COLO668 (cell line): ENCODE measurements at regions not wholly inside any gene's neighbourhood (a gene's known extent, or its start where the extent isn't known, plus 50 kb on each side); places are given as distances from the start of the nearest gene placed in this dataset.
"Not testable (repeated sequence)": the region's sequence is repeated elsewhere in the genome, so short reads cannot be mapped to it uniquely, and the experiment has no call there.

Experiments
- DNase-seq: peaks from one replicate; lab custom pipeline; 2025; ENCODE audit not compliant: unreplicated experiment; lab: John Stamatoyannopoulos, UW

DNA sequence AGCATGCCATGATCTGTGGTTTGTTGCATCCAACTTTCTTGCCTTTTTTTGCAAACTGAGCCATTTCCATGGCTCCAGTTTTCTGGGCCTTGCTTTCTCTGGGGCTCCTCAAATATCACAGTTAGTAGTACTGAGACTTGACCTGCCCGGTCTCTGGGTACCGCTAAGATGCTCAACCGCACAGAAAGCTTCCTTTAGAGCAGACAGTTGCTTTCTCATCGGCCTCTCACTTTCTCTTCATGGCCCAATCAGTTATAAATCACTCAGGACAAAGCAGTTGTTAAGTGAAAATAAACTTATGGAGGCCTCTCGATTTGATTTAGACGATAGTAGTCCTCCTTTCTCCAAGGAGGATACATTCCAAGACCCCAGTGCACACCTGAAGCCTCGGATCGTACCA lies 141.2 kb upstream of the ASB18 start:
- no peak for DNase-seq

DNA sequence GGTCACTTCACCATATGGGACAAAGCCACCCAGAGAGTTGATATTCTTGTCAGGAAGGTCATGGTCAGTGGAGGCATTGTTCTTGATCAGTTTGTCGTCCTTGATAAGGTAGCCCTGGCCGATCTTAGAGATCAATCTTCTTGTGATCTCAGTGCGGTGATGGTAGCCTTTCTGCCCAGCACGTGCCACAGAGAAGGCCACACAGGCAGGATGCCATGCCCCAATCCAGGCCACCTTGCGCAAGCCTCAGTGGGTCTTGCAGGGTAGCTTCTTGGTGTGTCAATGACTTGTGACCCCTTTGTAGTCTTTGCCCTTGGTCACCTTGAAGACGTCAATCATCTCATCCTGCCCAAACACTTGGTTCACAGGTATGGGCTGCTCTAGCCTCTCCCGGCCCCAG lies 143.9 kb upstream of the ASB18 start:
- DNase-seq: no peak

DNA sequence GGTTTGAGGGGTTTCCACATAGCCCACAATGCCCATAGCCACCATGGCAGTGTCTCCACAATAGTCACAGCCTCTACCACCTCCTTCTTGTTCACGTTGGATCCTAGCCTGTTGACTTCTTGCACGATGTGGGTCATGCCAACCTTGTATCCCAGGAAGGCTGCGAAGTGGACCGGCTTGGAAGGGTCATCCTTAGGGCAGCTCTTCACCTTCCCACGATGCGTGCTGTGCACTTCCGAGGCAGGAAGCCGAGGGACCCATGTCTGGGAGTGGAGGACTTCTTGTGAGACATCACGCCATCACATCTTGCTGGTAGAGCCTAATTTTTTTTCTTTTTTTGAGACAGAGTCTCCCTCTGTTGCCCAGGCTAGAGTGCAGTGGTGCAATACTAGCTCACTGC lies 144.6 kb upstream of the ASB18 start:
- no peak for DNase-seq

DNA sequence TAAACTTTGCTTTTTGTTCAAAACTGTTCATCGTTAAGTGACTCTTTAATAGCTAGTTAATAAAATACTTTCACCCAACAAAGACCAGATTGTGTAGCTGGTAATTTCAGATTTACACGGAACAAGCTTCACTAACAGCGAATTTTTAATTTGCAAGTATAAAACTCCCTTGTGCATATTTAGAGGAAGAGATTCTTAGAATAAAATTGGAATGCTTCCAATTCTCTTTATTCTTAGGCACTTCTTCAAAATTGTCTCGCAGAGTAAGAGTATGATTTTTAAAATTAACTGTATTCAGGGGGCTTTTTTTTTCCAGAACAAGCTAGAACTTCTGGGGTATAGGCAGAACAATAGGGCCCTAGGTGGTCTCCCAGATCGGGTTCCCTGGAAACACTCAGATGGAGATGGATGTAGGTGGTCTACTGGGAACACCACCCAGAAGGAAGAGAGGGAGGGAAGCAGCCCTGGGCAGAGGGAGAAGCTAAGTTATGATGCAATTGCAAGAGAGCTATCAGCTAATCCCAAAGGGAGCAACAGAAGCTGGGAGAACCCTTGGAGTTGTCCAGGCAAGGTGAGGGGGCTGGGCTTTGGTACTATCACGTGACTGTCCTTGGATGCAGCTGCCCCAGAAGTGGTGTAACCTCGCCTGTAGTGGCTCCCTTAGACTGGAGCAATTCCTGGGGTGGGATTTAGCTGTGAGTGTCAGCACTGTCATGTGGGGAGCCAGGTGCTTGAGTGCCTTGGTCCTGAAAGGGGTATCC lies 151.7 kb upstream of the ASB18 start:
- no peak for DNase-seq

DNA sequence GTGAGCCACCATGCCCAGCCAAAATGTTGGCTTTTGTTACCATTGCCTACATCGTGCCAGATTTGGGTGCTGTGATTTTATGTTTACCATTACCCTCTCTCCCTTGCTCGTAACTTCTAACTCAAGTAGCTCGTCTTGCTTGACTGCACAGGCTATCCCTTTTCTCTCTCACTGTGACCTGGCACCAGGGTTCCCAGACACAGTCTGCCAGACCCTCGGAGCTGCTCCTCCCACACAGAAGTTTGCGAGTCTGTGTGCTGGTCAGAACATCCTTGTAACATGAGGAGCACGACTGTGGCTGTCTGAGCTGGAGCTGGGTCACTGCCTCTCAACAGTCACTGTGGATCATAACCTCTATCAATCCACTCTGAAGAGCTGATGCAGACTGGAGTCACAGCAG lies 152.5 kb upstream of the ACKR3 start:
- no peak for DNase-seq

DNA sequence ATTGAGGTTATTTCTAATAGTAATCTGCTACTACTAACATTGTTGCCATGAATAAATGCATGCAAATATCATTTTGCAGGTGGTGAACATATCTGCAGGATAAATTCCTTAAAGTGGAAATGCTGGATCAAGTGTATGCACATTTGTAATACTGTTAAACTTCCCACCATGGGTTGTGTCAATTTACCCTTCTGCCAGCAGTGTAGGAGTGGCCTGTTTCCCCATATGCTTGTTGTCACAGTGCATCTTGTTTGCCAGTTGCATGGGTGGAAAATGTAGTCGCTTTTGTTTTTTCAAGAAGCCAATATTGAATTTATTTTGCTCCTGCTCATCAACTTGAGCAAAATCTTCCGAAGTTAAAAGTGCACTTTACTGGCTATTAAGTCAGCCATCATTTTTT lies 139.0 kb upstream of the ACKR3 start:
- no peak for DNase-seq

DNA sequence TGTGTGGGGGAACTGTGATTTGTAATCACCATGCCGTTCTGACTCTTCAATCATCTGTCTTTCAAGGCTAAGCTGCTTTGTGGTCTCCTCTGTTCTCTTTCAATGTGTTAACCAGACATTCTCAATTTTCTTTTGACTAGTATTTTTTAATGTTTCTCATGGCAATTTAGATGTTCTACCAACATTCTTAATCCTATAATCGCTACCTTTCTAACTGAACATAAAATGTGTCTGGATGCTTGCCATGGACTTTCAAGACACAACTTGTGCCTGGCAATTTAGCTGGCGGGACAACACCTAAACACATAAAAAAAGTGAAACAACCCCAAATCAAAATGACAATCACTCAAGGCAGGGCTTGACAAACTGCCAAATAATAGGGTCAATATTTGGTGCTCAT lies 135.0 kb upstream of the ACKR3 start:
- no peak for DNase-seq

DNA sequence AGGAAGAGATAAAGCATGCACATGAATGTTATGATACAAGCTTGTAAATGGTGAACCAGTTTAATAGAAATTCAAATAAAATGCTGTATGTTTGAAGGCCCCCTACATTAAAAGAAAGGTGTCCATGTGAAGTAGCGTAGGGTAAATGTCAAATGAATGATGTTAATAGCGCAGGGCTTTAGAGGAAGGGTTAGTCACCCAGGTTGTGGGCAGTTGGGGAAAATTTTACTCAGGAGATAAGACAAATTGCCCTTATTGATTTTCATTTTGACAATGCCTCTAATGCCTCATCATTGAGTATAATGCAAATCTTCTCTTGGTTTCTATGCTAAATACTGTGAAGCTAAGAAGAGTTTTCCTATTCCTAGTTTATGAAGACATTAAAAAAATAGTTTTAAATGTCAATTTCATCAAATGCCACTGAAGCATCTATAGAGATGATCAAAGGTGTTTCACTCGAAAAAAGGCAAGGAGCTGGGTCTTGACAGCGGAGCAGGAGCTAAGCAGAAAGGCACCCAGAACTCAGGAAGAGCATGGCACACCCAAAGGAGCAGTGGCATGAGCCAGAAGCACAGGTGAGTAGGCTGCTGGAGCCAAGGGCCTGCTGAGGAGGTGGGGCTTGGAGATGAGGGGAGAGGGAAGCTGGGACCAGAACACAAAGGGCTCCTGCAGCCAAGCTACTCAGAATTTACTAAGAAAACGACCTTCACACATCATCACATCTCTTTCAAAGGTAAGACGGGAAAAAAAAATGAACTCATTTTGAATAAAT lies 129.3 kb upstream of the ACKR3 start:
- DNase-seq: no peak

DNA sequence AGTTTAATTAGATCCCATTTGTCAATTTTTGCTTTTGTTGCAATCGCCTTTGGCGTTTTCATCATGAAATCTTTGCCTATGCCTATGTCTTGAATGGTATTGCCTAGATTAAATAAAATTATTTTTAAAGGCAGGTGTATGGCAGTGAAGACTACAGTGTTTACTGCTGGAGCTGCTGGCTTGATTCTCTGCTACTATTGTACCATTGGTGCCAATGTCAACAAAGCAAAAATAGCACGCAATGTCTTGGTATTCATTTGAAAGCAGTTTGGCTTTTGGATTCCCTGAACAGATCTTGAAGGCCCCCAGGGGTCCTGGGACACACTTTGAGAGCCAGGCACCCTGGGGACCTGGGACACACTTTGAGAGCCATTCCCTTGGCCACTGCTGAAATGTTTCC lies 125.4 kb upstream of the ACKR3 start:
- no peak for DNase-seq

DNA sequence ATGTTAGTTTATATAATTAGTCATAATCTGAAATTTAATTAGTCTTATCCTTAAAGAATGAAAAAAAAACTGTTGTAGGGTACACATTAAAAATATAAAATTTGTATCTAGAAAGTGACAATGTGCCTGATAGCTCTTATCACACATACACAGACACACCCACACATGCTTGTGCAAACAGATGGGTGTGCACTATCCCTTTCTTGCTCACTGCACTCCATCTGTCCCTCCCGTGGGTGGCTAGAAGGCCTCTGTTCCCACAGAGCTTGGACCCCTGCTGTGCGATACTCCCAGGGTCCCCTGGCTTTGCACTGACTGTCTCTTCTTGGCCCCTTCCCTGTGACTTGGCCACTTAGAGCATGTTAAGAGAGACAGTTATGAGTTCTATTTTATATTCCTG lies 123.9 kb upstream of the ACKR3 start:
- no peak for DNase-seq

DNA sequence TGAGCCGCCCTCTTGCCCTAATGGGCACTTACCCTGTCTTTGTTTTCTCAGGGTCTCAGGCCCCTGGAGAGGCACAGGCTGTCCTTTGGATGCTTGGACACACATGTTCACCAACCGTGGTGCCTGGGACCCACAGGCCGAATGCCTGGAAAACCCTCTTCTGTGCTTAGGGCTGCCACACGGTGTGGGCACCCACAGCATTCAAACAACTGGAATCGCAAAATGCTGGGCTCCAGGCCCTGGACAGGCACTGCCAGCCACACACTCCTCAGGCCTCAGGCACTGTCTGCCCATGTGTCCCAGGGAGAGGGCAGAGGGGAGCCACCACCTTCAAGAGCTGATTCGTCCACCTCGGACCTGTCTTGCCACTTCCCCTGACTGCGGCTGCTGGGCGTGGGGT lies 123.1 kb upstream of the ACKR3 start:
- no peak for DNase-seq

DNA sequence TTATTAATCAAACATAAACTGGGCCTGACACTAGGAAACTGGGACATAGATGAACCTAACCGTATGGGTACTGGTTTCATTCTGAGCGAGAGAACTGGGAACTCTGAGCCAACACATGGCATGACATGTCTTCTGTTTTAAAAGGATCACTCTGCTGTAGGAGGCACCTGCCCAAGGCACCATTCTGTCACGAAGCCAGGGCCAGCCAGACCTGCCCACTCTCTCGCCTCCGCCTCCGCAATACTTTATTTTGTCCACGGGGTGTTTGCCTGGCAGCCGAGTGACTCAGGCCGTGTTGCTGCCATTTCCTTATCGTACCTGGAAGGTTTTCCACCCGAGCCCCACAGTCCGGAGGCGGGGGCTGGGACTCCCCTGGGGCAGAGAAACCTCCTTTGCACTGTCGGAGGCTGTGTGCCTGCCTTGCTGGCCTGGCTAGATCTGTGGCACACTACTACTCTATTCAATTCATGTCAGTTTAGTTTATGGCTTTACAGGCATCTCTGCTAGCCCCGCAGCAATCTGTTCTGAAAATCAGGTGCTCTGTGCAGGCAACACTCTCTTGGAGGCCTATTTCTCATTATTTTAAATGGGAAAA lies 120.4 kb upstream of the ACKR3 start:
- no peak for DNase-seq

DNA sequence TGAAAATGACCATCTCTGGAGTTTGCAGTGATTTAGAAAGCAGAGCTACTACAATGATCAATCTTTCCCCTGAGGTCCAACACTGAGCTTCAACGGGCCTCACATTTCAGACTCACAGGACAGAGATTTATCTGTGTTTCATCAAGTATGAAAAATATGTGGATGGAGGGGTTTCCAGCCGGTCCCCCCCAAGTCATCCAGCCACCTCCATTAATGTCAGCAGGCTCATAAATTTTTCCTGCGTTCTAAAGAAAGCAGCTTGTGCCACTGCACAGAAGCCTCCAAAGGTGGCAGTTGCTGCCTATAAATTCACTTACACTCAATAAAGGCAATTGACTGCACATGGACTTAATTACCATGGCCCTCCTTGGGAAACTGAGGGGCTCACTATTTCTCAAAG lies 117.4 kb upstream of the ACKR3 start:
- DNase-seq: no peak

DNA sequence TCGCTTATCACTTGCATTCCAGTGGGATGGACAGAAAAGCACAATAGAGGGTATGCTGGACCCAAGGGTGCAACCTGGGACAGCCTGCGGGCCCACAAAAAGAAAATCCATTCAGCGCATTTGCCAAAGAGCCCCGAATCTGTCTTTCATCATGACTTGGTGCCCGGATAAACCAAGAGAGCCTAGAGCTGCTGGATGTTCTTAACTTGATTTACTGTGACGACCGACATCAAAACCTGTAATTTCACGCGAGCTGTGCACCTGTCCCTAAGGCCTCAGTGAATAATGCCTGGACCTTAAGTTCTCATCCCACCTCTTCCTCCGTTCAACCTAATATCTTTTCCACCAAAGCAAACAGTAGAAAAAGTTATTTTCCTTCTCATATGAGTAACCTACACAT lies 115.5 kb upstream of the ACKR3 start:
- no peak for DNase-seq

DNA sequence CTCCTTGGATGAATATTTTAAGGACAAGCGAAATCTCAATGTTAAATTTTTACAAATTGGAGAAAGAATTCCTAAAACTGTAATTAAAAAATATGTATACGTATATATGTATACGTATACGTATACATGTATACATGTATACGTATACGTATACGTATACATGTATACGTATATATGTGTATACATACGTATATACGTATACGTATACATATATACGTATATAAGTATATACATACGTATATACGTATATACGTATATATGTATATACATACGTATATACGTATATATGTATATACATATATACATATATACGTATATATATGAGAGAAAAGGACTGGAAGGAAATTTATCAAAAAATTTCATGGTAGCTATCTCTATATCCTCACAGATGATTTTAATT lies 110.2 kb upstream of the ACKR3 start:
- DNase-seq: no peak

DNA sequence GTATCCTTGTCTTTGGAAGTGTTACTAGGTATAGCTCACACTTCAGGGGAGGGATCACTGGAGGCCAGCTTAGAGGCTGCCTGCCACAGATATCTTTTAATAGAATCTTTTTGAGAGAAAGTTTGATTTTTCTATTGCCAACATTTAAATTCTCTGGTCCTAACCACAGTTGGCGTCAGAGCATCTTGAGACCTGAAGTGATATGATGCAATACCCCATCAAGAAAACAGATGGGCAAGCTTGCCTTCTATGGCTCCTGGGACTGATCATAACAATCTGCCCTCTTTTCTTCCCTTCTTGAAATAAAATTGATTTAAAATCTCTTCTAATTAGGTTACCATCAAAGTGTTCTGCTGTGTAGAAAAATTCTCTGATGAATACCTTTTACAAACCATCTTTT lies 105.5 kb upstream of the ACKR3 start:
- DNase-seq: no peak

DNA sequence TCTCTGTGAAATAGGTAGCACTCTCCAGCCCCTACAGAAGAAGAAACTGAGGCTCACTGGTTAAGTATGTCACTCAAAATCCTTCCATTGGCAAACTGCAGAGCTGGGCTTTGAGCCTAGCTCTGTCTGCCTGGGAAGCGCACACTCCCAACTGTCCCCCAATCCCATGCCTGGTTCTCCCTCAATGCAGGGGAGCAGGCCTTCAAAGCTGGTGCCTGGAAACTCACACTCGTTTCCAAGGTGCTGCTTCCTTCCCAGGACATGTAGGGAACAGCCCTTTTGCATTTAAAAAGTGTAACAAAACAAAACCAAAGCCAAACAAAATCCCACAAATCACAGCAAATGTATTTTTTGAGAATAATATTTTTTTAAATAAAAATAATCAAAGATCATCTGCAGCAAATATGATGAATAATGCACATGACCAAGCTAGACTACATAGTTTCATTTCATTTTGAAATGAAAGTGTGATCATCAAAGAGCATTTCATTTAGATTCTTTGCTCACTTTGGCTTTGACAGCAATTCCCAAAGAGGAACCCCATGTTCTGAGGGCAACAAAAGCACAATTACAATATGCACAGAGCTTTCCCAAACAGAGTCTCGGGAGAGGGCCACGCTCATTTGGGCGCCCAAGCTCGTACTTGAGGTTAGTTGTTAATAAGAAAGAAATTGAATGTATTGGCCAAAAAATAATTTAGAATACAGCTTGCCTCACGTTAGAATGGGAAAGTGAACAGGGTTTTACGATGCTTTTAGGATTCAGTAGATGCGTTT lies 96.7 kb upstream of the ACKR3 start:
- no peak for DNase-seq

DNA sequence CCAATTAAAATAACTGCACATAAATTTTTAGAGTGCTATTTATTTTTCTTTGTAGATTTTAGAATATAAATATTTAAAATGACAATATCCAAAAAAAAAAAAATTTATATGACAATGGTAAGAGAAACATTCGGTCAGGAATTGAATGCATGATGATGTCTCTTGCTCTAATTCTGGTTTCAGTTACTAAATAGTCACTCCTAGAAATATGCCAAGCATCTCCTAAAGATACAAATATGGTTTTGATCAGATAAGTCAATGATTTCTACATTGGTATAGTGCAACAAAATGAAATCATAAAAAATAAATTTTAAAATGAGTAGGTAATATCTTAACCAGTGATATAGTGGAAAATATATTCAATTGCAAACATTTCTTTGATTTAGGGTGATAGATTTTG lies 95.9 kb upstream of the ACKR3 start:
- DNase-seq: no peak

DNA sequence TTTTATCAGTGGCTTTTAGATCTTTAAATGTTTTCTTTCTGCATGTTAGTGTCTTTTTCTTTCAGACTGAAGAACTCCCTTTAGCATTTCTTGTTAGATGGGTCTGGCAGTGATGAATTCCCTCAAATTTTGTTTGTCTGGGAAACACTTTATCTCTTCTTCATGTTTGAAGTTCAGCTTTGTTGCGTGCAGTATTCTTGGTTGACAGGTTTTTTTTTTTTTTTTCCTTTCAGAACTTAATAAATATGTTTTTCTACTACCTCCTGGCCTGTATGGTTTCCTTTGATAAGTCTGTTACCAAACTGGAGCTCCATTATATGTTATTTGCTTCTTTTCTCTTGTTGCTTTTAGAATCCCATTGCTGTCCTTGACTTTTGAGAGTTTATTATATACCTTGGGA lies 89.8 kb upstream of the ACKR3 start:
- no peak for DNase-seq

DNA sequence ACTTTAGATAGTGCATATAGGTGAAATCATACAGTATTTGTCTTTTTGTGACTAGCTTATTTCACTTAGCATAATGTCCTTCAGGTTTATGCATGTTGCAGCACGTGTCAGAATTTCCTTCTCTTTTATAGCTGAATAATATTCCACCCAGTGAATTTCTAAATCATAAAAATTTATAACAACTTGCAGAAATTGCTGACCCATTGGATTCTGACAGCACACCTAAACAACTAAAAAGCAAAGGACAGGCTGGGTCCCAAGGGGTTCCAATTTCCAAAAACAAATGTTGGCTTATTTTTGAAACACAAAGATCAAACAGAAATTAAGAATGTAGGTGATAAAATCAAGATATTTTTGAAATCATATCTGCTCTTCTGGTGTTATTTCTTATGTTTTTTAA lies 86.5 kb upstream of the ACKR3 start:
- no peak for DNase-seq

DNA sequence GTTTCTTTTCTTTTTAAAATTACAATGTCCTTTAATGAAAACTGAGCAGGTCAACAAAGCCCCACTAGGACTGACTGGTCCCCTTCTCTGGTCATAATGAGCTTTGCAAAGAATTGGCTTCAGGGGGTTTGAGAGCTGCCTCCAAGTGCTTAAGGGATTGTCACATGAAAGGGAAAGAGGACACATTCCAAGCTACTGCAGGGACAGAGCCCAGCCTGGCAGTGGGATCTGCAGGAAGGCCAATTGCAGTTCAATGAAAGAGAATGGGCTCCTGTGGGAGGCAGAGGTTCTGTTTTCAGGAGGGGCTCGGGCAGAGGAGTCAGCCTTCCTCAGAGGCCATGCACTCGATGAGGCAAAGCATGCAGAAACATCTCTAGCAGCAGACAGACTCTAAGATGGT lies 84.1 kb upstream of the ACKR3 start:
- DNase-seq: no peak

DNA sequence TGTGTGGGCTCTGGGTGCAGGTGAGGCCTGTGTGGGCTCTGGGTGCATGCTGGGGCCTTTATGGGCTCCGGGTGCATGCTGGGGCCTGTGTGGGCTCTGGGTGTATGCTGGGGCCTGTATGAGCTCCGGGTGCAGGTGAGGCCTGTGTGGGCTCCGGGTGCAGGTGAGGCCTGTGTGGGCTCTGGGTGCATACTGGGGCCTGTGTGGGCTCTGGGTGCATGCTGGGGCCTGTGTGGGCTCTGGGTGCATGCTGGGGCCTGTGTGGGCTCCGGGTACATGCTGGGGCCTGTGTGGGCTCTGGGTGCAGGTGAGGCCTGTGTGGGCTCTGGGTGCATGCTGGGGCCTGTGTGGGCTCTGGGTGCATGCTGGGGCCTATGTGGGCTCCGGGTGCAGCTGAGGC lies 80.5 kb upstream of the ACKR3 start:
- not testable (repeated sequence) for DNase-seq
